Limb (tissue), 2 donors: ENCODE measurements at regions not wholly inside any gene's neighbourhood (a gene's known extent, or its start where the extent isn't known, plus 50 kb on each side); places are given as distances from the start of the nearest gene placed in this dataset.

Experiments used
- DNase-seq, 2 donors: peaks; one replicate each; pipeline ENCODE4 v3.0.0-alpha.2; 2016; ENCODE audit errors: extremely low spot score in 2 of 2

DNA sequence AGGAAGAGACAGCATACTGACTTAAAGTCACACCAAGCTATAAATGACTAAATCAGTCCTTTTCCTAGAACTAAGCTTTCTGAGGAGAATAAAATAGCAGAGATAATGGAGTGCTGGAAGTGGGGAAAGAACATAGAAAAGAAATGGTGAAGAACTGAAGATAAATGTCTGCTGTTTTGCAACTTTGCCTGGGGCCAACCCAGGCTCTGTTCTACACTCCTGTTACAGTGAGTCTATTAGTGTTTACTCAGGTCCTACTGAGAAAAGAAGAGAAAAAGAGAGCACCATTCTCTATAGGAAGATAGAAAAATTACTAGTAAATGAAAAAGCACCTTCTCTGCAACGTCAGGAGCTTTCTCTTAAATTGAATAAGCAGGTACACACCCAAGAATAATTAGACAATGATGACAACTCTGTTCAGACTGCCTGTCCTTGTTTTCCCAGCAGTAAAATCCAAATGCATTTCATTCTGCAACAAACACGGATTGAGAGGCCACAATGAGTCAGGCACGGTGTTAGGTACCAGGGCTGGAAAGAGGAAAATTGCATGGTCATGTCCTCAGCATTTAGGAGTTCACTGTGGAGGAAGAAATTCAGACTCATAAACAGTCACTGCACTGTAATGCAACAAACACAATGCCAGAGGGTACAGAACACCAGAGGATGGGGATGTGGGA is 139.4 kb upstream of the CAMK1G start:
- DNase-seq: no peak

DNA sequence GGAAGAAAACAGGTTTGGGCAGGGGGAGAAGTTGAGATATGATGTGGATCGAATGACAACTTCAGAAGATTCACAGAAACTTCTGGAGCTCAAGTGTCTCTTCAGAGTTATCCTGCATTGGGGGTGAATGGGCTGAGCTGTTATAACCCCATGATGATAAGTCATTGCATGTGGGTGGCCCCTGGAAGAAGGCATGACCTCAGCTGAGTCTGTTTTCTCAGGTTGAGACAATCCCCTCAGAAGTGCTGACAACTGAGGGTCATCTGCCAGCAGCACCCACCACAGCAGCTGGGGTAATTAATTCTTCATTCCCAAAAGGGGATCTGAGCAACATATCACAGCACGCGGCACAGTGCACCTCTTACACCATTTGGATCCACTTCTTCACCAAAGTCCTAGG is 138.6 kb upstream of the CAMK1G start:
- no peak for DNase-seq

DNA sequence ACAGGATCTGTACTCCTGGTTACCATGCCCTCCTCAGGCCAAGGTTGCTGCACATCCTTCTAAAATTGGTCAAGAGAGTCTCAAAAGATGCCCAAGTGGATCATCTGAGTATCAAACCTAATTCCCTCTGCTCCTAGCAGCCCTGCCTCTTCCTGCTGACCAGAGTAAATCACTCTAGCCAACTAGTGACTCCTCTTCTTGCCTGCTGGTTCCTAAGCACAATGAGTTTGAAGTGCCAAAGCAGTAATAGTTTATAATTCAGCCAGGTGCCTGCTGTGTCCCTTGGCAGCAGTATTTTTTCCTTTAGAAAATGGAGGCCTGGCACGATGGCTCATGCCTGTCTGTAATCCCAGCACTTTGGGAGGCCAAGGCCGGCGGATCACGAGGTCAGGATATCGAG is 137.9 kb upstream of the CAMK1G start:
- no peak for DNase-seq

DNA sequence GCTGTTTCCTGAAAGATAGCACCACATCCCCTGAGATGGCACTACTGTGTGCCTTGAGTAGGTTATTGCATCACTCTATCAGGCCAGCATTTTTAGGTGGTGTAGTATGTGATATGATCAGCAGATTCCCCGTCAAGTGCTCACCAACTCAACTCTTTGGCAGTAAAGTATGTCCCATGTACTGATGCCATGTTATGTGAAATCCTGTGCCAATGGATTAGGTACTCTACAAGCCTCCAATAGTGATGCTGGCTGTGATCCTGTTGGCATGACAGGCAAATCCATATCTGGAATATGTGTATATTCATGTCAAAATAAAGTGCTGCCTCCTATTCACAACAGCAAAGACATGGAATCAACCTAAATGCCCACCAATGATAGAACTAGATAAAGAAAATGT is 137.2 kb upstream of the CAMK1G start:
- no peak for DNase-seq

DNA sequence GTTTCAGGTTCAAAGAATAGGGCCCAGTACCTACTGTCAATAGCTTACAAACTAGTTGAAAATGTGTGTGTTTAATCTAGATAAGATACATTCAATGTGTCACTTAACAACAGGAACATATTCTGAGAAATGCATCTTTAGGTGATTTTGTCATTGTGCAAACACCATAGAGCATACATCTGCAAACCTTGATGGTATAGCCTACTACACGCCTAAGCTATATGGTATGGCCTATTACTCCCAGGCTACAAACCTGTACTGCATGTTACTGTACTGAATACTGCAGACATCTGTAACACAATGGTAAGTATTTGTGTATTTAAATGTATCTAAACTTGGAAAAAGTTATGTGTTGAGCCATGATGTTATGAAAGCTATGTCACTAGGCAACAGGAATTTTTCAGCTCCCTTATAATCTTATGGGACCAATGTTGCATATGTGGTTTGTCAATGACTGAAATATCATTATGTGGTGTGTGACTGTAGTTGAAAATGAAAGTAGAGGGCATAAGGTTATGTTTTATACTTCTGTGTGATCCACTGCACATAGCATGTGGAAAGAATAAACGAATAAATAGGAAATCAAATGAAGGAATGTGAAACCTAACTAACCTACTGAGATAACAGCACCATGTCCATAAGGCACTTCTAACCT is 129.0 kb upstream of the CAMK1G start:
- DNase-seq: peak in 1 of 2 donors; percentile 37

DNA sequence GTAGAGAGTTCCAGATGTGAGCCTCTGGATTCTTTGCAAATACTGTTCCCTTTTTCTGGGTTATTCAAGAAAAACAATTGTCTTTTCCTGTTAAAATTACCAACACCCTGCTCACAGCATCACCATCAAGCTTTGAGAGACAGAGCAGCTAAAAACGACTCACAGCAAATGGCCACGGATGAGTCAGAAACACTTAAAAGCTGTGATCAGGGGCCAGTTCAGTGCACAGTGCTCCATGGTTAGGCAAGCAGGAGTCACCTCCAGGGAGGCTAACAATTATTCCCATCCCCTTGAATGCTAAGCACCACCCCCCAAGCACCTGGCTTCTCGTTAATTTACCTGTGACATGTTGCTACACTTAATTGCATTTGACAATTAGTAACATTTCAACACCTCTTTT is 128.4 kb upstream of the CAMK1G start:
- no peak for DNase-seq

DNA sequence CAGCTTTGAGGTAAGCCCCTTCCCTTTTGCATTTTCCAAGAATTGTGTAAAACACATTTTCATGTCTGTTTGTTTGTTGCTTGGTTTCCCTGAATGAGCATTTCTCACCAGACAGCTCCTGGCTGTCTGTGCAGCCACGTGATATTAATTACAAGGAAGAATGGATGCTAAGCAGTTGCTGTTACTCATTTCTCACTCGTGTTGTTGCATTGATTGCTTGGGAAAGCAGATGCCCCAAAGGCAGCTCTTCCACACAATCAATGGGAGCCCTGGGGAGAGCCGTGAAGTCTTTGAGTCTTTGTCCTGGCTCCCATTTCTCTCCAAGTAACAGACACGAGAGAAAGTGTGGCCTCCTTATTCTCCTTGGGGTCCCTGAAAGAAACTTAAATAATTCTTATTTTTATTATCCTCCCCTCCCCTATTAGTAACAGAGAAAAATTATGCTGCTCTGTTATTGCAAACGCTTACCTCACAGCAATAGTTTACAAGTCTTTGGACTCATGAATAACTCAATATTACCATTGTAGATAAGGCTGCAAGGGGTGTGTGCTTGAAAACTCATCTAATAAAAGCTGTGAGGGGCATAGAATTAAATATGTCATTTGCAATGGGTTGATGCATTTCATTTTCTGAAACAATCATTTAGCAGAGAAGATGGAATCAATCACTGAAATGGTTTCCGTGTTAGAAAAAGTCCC is 127.7 kb upstream of the CAMK1G start:
- DNase-seq: no peak

DNA sequence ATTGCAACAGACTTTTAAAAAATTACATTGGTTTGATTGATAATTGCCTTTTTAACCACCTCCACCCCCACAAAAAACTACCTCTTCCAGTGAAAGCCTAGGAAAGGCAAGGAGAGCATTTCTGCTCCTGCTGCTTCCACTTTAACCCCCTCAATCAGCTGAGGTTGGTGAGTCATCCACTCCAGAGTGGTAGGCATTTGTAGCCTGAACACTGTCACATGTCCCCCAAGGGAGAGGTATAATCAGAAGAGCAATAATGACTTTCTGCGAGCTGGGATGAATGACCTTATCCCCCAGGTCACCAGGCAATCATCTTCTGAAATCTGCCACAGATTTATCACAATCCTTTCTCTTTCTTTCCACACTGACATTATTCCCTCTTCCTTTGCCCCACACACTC is 126.6 kb upstream of the CAMK1G start:
- no peak for DNase-seq

DNA sequence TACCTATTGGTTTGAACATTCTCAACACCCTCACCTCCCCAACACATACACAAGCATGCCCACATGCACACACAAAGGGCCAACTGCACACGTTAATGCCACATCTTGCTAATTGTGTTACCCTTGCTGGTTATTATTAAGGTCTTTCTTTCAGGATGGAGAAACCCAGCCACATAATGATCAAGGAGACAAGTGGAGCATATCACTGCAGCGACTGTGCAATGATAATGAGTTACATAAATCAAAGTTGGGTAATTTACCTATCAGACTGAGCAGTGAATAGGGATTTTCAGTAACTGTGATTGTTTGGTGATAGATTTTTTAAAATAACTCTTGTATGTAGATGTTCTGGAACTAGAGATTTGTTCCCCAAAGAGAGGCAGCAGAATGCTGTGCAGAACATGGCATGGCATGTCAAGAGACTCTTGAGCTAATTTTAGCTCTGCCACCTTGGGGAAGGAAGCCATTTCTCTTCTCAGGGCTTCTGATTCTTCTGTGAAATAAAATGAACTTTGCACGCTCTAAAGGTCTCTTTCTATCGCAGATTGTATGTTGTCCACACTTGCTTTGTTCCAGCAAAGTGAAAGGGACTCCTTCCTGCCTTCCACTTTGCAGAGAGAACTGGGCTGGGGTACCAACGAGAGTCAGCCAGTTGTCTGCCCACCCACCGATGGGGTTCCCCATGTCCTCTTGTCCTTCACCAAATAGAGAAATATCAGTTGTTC is 126.0 kb upstream of the CAMK1G start:
- DNase-seq: no peak

DNA sequence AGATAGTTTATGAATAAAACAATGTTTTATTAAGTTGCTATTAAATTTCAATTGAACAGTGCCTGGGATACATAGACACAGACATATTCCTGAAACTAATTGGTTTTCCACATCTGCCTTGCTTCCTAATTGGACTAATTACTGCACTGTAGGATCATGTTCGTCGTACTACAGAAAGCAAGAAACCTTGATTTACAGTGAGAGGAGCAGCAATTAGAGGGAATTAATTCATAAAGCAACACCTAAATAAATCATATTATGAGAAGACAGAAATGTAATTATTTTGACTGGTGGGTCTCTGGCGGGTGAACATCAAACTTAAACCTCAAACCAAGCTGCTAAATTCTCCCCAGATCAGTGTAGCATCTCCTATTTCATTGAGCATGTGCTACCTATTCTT is 124.6 kb upstream of the CAMK1G start:
- no peak for DNase-seq

DNA sequence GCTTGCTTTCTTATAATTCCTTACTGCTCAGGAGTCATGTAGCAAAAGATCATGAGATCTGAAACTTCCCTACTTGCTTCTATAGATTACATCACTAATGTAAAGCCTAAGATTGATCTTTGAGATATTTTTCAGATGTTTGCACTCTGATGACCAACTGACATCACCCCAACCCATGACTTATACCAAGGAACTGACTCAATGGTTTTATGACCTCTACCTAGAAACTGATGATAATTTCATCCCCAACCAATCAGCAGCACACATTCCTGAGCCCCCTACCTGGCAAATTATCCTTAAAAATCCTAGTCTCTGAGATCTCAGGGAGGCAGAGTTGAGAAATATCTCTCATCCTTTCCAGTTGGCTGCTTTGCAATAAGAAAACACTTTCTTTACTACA is 122.3 kb upstream of the CAMK1G start:
- no peak for DNase-seq

DNA sequence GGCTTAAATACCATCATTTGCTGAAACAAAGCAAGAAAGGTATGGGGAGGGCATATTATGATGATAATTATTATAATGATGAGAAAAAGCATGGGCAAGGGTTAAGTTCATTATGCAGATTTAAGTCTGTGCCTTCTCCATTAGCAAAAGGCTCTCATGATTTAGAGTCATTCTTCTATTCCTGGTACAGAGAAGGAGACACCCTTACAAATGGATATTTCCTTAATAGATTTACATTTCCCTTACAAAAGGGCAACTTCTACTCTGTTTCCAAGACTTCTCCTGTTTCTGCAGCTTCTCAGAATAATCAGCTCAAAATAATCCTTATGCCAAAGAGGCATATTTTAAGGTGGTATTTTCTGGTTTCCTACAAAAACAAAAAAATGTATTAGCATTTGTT is 121.1 kb upstream of the CAMK1G start:
- no peak for DNase-seq

DNA sequence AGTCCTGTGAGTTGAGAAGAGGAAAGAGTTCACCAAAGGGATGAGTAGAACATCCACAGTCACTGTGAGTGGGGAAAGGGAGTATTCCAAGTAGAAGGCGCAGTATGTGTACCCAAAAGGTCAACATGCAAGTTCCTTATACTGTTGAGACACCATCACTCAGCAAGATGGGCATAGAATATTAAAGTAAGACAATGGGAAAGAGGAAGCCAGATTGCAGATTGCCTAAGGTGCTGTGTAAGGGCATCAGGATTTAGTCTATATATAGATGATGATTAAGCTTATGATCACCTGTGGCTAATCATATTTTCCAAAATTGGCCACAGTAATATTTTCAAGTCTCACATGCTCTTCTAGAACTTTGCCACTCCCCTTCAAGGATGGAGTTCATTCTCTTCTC is 120.1 kb upstream of the CAMK1G start:
- no peak for DNase-seq

DNA sequence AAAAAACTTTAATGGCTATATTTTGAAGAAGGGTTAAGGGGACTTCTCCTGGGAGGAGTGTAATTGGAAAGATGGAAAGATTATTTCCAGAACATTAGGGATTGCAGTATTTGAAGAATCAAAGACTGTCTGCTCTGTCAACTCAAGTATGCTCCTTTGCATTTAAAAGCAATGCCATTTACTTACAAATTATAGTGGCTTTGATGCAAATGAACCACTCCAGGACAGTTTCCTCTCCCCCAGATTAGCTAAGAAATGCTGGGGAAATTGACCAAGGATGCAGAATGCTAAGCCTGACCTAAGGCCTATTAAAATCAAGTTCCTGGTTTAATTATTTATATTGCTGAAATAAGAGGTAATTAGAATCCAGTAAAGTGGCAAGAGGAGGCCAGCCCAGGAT is 110.5 kb upstream of the CAMK1G start:
- no peak for DNase-seq

DNA sequence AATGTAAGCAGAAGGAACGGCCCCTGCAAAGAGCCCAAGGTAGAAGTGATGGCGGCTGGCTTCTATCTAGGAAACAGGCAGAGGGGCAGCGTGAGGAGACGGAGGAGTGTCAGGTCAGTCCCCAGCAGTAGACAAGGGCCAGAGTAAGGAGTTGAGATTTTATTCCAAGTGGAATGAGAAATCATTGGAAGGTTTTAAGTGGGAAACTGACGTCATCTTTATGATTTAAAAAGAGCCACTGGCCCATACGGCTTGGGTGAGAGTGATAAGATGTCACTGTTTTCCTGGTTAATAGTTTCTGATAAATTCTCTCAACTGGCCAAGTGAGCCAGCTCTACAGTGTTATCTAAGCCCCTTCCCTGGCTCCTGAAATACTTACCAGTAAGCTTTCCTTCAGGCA is 103.2 kb upstream of the CAMK1G start:
- no peak for DNase-seq

DNA sequence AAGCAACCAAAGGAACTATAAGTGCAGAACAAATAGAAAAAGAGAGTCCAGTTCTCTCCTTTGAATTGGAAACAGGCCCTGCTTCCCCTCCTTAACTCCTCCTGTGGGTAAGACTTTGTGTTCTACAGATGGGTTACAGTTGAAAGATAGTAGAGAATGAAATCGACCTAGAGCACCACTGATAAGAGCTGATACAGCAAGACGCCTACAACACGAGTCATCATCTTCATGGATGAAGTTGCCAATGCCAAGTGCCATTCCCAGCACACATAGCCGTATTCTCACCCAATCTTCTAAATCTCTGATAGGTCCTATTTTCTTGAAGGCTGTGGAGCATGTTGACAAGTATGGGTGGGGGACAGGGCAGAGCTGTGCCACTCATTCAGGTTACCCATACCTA is 99.8 kb upstream of the CAMK1G start:
- DNase-seq: no peak

DNA sequence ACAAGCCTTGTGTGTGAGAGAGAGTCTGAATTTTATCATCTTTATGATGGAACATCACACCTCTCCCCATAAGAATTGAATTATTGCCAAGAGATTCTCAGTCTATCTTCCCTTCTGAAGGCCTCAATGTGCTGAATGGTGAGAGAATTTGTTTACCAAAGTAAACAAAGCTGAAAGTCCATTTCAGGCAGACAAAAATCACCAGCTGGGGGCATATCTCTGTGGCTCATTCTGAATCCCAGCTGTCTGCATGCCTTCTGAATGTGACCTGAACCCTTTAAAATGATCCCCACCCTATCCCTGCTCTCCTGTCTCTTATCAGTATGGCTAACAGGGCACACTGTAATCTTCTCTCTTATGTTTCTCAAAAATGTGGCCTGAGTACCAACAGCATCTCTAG is 99.1 kb upstream of the CAMK1G start:
- no peak for DNase-seq

DNA sequence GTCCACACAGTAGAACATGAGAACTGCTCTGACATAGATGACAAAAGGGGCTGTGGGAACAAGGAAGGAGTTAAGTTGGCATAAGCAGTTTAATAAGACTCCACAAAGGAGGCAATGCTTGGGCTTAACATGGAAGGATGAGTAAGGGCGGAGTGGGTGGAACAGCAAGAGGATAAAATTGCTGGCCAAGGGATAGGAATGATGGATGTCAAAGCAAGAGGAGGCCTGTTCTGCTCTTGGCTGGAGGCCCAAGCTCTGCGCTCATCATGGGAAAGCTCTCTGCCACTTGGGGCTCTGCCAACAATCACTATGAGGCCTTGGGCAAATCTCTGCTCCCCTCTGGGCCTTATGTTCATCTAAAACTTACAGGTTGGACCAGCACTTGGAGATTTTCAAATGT is 98.3 kb upstream of the CAMK1G start:
- peak in 1 of 2 donors; percentile 26 for DNase-seq

DNA sequence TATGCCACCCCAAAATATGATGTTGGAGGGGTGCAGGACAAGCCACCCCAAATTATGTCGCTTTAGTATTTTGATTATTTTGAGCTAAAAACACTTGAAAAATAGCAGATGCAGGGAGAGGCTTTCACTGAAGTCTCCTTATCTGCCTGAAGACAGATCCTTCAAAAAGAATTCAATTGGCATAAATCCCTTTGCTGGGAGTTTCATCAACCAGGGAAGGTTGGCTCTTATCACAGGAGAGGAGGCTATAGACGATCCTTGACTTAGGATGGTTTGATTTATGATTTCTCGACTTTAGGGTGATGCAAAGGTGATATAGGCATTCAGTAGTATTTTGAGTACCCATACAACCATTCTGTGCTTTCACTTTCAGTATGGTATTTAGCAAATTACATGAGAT is 97.8 kb upstream of the CAMK1G start:
- DNase-seq: no peak

DNA sequence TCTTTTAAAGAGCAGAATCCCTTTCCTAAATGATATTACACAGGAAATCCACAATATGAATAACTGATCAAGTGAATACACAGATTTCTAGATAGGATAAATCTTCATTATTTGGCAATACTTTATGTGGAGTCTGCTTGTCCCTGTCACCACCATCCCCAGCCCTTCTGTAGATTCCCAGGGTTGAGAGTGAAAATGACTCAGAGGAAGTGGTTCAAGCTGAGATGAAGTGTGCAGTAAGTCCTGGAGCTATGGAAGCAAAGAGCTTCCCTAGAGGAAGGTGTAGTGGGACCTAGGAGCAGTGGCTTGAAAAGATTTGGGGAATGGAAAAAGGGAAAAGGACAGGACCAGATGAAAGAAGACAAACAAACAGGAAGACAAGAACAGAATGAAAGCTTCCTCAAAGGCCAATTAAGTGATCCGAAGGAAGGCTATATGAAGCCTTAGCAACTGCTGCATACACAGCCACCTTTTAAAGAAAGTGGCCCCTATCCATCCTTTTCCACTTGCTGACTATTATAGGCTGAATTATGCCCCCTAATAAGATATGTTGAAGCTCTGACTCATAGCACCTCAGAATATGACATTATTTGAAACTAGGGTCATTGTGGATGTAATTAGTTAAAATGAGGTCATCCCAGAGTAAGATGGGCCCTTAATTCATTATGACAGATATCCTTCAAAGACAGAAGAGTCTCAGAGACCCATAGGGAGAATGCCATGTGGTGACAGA is 96.5 kb upstream of the CAMK1G start:
- no peak for DNase-seq

DNA sequence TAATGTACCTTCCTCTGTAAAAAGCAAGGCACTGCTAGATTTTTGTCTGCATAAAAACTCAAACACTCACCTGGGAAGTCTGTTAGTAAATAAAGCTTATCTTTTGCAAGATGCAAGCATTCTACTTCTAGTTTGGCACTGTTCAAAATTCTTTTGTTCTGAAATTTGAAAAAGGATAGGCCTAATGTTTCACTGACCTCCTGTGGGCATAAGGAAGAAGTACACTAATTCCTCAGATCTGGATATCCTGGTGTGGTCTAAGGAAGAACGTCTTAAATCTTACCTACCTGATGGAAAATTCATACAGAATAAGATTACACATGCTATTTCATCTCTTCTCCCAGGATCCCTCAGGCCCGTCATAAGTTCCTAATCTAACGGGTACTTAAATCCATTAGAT is 93.5 kb upstream of the CAMK1G start:
- no peak for DNase-seq

DNA sequence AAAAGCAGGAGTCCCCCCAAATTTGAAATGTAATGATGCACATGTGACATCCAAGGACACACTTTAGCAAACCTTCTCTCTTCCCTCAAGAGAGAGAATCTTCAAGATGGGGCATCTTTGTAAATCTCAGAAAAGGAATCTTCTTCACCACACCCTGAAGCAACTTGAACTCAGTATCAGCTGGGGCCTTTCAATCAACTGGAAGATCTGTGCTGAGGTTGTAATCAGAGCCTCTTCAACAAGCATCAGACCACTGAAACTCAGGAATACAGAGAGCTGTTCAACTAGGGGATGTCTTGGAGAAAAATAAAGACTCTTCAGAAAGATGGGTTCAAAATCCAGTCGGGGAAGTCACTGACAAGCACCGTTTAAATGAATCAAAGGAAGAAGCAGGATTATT is 92.5 kb upstream of the CAMK1G start:
- DNase-seq: no peak
